ENCODE measurements at regions not wholly inside any gene's neighbourhood (a gene's known extent, or its start where the extent isn't known, plus 50 kb on each side); places are given as distances from the start of the nearest gene placed in this dataset.

DNA sequence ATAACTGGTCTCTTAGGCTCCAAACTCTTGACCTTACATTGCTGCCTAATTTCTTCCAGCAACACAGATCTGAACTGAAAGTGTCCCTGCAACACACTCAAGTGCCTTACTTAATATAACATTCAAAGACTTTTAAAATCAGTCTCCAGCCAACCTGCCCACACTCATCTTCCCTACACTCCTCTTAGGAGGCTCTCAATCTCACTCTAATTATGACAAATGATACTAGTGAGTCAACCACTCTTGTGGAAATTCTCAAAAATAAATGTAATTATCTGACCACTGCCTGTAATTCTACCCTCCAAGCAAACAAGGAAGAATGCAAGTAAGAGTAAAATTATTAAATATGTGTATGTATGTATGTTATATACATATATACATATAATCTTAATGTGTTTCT, 348.1 kb upstream of the MIR17HG start:
- Histone ChIP-seq H3K9me3 (ENCODE audit: control insufficient read depth in 2 of 2, low read length in 2 of 2) (no peaks in the 10 kb centered on the region), H3K4me1 (ENCODE audit: control insufficient read depth, insufficient read depth, low read length, poor library complexity, severe bottlenecking) (no peaks in the 10 kb centered on the region), H3K27ac (ENCODE audit: insufficient read depth, low read length, poor library complexity, severe bottlenecking) (no peak overlapping the region), H3K27me3 (ENCODE audit: control insufficient read depth, insufficient read depth, low read length) (no peaks in the 10 kb centered on the region), H3K36me3 (ENCODE audit: control insufficient read depth, insufficient read depth, low read length) (no peaks in the 10 kb centered on the region), H3K4me3 (ENCODE audit: low read depth, low read length) (no peak overlapping the region)
- Mint-ChIP-seq H3K9me3 (peaks cover 0 to 11% (median 4%) of the 10 kb centered on the region in 7 donors), H3K4me3 (no peak overlapping the region), H3K27ac (peak overlapping the region in 1 of 3 donors; percentile 3), H3K36me3 (no peaks in the 10 kb centered on the region), H3K4me1 (no peaks in the 10 kb centered on the region), H3K27me3 (no peaks in the 10 kb centered on the region)
- ATAC-seq (ENCODE audit: low read depth in 2 of 2) (no peak), DNase-seq (no peak)

DNA sequence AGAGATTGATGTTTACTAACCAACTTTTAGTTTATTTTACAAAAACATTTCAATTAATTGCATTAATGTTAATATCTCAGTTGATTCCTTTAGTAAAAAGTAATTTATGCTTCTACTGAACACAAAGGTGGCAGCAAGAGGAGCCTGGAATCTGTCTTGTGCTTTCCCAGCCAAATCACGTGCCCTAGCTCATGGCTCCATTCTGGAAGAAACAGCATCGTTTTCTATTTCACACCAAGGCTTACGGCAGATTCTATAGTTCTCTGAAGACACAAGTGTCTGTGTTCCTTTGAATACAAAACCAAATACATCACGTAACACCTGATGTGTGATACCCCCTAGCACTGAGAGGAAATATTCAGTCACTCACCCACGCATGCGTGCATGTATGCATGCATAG, 346.1 kb upstream of the MIR17HG start:
- Mint-ChIP-seq H3K27ac (no peak overlapping the region), H3K4me3 (no peak overlapping the region), H3K27me3 (no peaks in the 10 kb centered on the region), H3K4me1 (no peaks in the 10 kb centered on the region), H3K36me3 (no peaks in the 10 kb centered on the region), H3K9me3 (peaks cover 0 to 8% (median 4%) of the 10 kb centered on the region in 7 donors)
- Histone ChIP-seq H3K27ac (ENCODE audit: insufficient read depth, low read length, poor library complexity, severe bottlenecking) (no peak overlapping the region), H3K9me3 (ENCODE audit: control insufficient read depth in 2 of 2, low read length in 2 of 2) (no peaks in the 10 kb centered on the region), H3K4me3 (ENCODE audit: low read depth, low read length) (no peak overlapping the region), H3K4me1 (ENCODE audit: control insufficient read depth, insufficient read depth, low read length, poor library complexity, severe bottlenecking) (no peaks in the 10 kb centered on the region), H3K36me3 (ENCODE audit: control insufficient read depth, insufficient read depth, low read length) (no peaks in the 10 kb centered on the region), H3K27me3 (ENCODE audit: control insufficient read depth, insufficient read depth, low read length) (no peaks in the 10 kb centered on the region)
- ATAC-seq (ENCODE audit: low read depth in 2 of 2) (no peak), DNase-seq (no peak)

DNA sequence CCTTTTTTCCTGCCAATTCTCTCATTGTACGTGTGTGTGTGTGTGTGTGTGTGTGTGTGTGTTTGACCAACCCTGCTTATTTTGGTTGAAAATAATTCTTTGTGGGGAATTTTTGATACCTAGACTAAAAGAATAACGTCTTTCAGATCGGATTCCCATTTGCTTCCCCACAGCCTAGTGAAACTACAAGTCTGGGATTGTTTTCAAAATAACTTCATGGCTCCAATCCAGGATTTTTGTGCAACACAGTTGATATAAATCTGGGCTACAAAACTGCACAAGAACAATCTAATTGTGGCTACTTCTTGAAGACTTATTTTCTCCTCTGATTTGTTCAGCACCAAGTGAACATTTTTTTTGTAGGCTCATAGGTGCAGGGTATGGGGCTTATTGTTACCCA, 332.8 kb upstream of the MIR17HG start:
- Mint-ChIP-seq H3K36me3 (no peaks in the 10 kb centered on the region), H3K27ac (no peak overlapping the region), H3K4me1 (no peaks in the 10 kb centered on the region), H3K4me3 (no peak overlapping the region), H3K9me3 (peaks cover 0 to 2% (median 0%) of the 10 kb centered on the region in 7 donors), H3K27me3 (no peaks in the 10 kb centered on the region)
- Histone ChIP-seq H3K9me3 (ENCODE audit: control insufficient read depth in 2 of 2, low read length in 2 of 2) (no peaks in the 10 kb centered on the region), H3K4me3 (ENCODE audit: low read depth, low read length) (no peak overlapping the region), H3K4me1 (ENCODE audit: control insufficient read depth, insufficient read depth, low read length, poor library complexity, severe bottlenecking) (no peaks in the 10 kb centered on the region), H3K27me3 (ENCODE audit: control insufficient read depth, insufficient read depth, low read length) (no peaks in the 10 kb centered on the region), H3K27ac (ENCODE audit: insufficient read depth, low read length, poor library complexity, severe bottlenecking) (no peak overlapping the region), H3K36me3 (ENCODE audit: control insufficient read depth, insufficient read depth, low read length) (no peaks in the 10 kb centered on the region)
- ATAC-seq (ENCODE audit: low read depth in 2 of 2) (no peak), DNase-seq (no peak)

DNA sequence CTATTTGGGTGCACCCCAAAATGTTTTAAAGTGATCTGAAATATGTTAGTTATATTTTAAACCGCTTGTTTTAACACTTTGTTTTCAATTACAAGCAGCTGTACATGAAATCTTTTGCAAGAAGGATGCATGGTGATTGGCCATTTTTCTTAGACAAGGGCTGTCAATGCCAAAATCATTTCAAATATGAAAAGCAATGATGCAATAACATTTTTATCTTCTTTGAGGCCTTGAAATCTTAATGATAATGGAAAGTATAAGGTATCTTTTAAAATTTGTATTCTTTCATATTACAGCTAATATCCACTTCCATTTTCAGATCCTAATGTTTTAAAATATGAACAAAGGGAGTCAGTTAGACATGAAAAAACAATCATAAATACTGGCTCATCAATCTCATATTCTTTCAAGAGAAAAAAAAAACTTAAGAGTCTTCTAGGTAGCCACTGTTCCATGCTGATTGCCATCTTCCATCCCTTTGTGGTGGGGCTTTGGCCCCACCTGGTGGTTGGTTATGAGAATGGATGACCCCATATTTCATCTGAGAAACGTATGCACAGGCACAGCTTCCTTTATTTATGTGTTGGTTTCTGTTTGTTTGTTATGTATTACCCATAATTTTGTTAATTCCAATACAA, 330.3 kb upstream of the MIR17HG start:
- no peak overlapping the region for H3K27ac ChIP-seq (ENCODE audit: insufficient read depth, low read length, poor library complexity, severe bottlenecking)
- H3K9me3 ChIP-seq (ENCODE audit: control insufficient read depth in 2 of 2, low read length in 2 of 2) = no peaks in the 10 kb centered on the region
- DNase-seq (peak in 1 of 3 donors; percentile 23), ATAC-seq (ENCODE audit: low read depth in 2 of 2) (no peak)
- no peak overlapping the region for H3K4me3 ChIP-seq (ENCODE audit: low read depth, low read length)
- no peak overlapping the region for H3K27ac Mint-ChIP-seq
- H3K4me1 Mint-ChIP-seq = no peaks in the 10 kb centered on the region
- no peaks in the 10 kb centered on the region for H3K36me3 Mint-ChIP-seq
- no peak overlapping the region for H3K4me3 Mint-ChIP-seq
- no peaks in the 10 kb centered on the region for H3K27me3 ChIP-seq (ENCODE audit: control insufficient read depth, insufficient read depth, low read length)
- no peaks in the 10 kb centered on the region for H3K36me3 ChIP-seq (ENCODE audit: control insufficient read depth, insufficient read depth, low read length)
- no peaks in the 10 kb centered on the region for H3K4me1 ChIP-seq (ENCODE audit: control insufficient read depth, insufficient read depth, low read length, poor library complexity, severe bottlenecking)
- H3K9me3 Mint-ChIP-seq = peaks cover 0 to 4% (median 0%) of the 10 kb centered on the region in 7 donors
- H3K27me3 Mint-ChIP-seq = no peaks in the 10 kb centered on the region

DNA sequence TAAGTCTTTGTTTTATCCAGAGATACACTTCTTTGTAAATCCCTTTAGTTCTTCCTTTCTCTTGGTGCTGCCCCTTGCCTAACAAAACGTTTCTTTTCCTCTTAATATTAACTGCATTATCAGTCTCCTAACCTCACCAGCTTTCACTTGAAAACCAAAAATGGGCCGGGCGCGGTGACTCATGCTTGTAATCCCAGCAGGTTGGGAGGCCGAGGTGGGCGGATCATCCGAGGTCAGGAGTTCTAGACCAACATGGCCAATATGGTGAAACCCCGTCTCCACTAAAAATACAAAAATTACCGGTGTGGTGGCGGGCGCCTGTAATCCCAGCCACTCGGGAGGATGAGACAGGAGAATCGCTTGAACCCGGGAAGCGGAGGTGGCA, 329.8 kb upstream of the MIR17HG start:
- H3K27me3 ChIP-seq (ENCODE audit: control insufficient read depth, insufficient read depth, low read length) = no peaks in the 10 kb centered on the region
- no peaks in the 10 kb centered on the region for H3K36me3 ChIP-seq (ENCODE audit: control insufficient read depth, insufficient read depth, low read length)
- no peaks in the 10 kb centered on the region for H3K4me1 ChIP-seq (ENCODE audit: control insufficient read depth, insufficient read depth, low read length, poor library complexity, severe bottlenecking)
- no peaks in the 10 kb centered on the region for H3K9me3 ChIP-seq (ENCODE audit: control insufficient read depth in 2 of 2, low read length in 2 of 2)
- H3K4me3 Mint-ChIP-seq = peak overlapping the region in 1 of 4 donors; percentile 61
- no peak overlapping the region for H3K27ac ChIP-seq (ENCODE audit: insufficient read depth, low read length, poor library complexity, severe bottlenecking)
- no peak overlapping the region for H3K4me3 ChIP-seq (ENCODE audit: low read depth, low read length)
- H3K9me3 Mint-ChIP-seq = peaks cover 0 to 5% (median 0%) of the 10 kb centered on the region in 7 donors
- H3K36me3 Mint-ChIP-seq = no peaks in the 10 kb centered on the region
- no peak for ATAC-seq (ENCODE audit: low read depth in 2 of 2)
- DNase-seq = no peak
- no peaks in the 10 kb centered on the region for H3K4me1 Mint-ChIP-seq
- no peak overlapping the region for H3K27ac Mint-ChIP-seq
- H3K27me3 Mint-ChIP-seq = no peaks in the 10 kb centered on the region

DNA sequence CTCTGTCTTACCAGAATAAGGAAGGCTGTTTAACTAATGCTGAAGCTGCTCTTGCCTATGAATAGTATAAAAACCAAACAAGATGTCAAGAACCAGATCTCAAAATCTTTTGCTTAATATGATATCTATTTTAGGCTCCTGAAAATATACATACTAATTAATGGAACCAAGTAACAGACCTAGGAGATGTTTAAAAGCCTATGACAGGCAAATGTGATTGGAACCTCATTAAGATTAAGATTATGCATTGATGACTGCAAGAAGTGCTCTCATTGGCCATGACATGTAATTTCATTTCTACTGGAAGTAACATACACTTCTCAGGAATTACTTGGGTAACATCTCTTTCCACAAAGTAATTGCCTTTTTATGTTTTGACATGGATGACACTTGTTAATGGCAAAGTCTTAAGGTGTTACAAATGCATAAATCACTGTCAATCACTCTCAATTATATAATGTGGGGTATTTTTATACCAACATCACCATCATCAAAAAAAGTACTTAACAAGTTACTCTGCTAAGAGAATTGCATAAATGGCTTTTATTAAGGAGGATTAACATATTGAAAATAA, 326.9 kb upstream of the MIR17HG start:
- Histone ChIP-seq H3K9me3 (ENCODE audit: control insufficient read depth in 2 of 2, low read length in 2 of 2) (no peaks in the 10 kb centered on the region), H3K27ac (ENCODE audit: insufficient read depth, low read length, poor library complexity, severe bottlenecking) (no peak overlapping the region), H3K4me1 (ENCODE audit: control insufficient read depth, insufficient read depth, low read length, poor library complexity, severe bottlenecking) (no peaks in the 10 kb centered on the region), H3K36me3 (ENCODE audit: control insufficient read depth, insufficient read depth, low read length) (no peaks in the 10 kb centered on the region), H3K27me3 (ENCODE audit: control insufficient read depth, insufficient read depth, low read length) (no peaks in the 10 kb centered on the region), H3K4me3 (ENCODE audit: low read depth, low read length) (no peak overlapping the region)
- no peaks in the 10 kb centered on the region for H3K4me1 Mint-ChIP-seq
- H3K27ac Mint-ChIP-seq = no peak overlapping the region
- H3K27me3 Mint-ChIP-seq = no peaks in the 10 kb centered on the region
- ATAC-seq (ENCODE audit: low read depth in 2 of 2) (no peak), DNase-seq (no peak)
- no peaks in the 10 kb centered on the region for H3K36me3 Mint-ChIP-seq
- peaks cover 0 to 5% (median 0%) of the 10 kb centered on the region in 7 donors for H3K9me3 Mint-ChIP-seq
- no peak overlapping the region for H3K4me3 Mint-ChIP-seq

DNA sequence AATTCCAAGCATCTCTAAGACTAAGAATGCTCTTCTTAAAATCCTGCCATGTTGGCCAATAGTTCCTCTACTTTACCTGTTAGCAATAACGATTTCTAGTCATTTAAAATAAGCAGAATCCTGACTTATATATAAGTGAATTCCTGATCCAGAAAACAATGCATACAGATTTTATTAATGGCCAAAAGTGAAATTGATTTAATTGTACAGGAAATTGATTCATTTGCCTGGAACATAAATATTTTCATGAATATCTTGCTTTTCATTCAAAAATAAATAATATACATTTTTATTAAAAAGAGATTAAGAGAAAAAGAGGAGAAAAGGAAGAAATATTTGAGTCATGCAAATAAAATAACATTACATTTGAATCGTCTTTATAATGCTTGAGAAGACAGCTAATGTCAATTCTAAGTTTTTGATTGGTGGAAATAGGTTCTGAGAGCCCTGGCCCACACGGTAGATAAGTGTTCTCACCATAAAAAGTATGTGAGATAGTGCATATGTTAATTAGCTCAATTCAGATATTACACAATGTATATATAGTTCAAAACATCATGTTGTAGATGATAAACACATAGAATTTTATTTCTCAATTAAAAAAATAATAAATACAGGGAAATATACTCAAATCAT, 323.2 kb upstream of the MIR17HG start:
- DNase-seq (no peak), ATAC-seq (ENCODE audit: low read depth in 2 of 2) (no peak)
- Mint-ChIP-seq H3K4me3 (no peak overlapping the region), H3K4me1 (no peaks in the 10 kb centered on the region), H3K9me3 (peaks cover 0 to 8% (median 1%) of the 10 kb centered on the region in 7 donors), H3K27ac (no peak overlapping the region), H3K27me3 (no peaks in the 10 kb centered on the region), H3K36me3 (no peaks in the 10 kb centered on the region)
- no peaks in the 10 kb centered on the region for H3K27me3 ChIP-seq (ENCODE audit: control insufficient read depth, insufficient read depth, low read length)
- no peak overlapping the region for H3K27ac ChIP-seq (ENCODE audit: insufficient read depth, low read length, poor library complexity, severe bottlenecking)
- H3K9me3 ChIP-seq (ENCODE audit: control insufficient read depth in 2 of 2, low read length in 2 of 2) = no peaks in the 10 kb centered on the region
- H3K4me1 ChIP-seq (ENCODE audit: control insufficient read depth, insufficient read depth, low read length, poor library complexity, severe bottlenecking) = no peaks in the 10 kb centered on the region
- H3K36me3 ChIP-seq (ENCODE audit: control insufficient read depth, insufficient read depth, low read length) = no peaks in the 10 kb centered on the region
- H3K4me3 ChIP-seq (ENCODE audit: low read depth, low read length) = no peak overlapping the region

DNA sequence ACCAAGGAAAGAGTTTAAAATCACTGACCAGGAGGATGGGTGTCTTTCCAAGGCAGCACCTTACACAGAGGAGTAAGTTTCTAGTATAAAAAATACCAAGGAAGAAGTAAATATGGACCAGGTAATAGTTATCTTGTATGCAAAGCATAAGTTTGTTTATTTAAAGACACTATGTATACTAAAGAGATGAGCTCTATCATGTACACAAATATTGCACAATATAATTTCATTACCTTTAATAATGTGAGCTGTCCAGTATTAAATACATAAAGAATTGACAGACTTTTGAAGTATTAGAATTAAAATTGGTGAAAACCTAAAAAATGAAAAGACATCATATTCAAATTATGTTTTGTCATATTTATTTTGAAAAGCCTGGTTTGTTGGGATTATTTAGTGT, 322.0 kb upstream of the MIR17HG start:
- no peak overlapping the region for H3K27ac Mint-ChIP-seq
- H3K36me3 ChIP-seq (ENCODE audit: control insufficient read depth, insufficient read depth, low read length) = no peaks in the 10 kb centered on the region
- no peak overlapping the region for H3K4me3 Mint-ChIP-seq
- H3K4me1 ChIP-seq (ENCODE audit: control insufficient read depth, insufficient read depth, low read length, poor library complexity, severe bottlenecking) = no peaks in the 10 kb centered on the region
- ATAC-seq (ENCODE audit: low read depth in 2 of 2) = no peak
- no peaks in the 10 kb centered on the region for H3K4me1 Mint-ChIP-seq
- no peak overlapping the region for H3K4me3 ChIP-seq (ENCODE audit: low read depth, low read length)
- no peaks in the 10 kb centered on the region for H3K27me3 ChIP-seq (ENCODE audit: control insufficient read depth, insufficient read depth, low read length)
- no peak overlapping the region for H3K27ac ChIP-seq (ENCODE audit: insufficient read depth, low read length, poor library complexity, severe bottlenecking)
- no peaks in the 10 kb centered on the region for H3K9me3 ChIP-seq (ENCODE audit: control insufficient read depth in 2 of 2, low read length in 2 of 2)
- no peak for DNase-seq
- H3K27me3 Mint-ChIP-seq = no peaks in the 10 kb centered on the region
- H3K36me3 Mint-ChIP-seq = no peaks in the 10 kb centered on the region
- peaks cover 0 to 14% (median 1%) of the 10 kb centered on the region in 7 donors for H3K9me3 Mint-ChIP-seq

Measured in CD4-positive, CD25-positive, alpha-beta regulatory T cell (primary cell).